Erythroblast (primary cell): ENCODE measurements at regions not wholly inside any gene's neighbourhood (a gene's known extent, or its start where the extent isn't known, plus 50 kb on each side); places are given as distances from the start of the nearest gene placed in this dataset.

Experiments
- GATA1 ChIP-seq: IDR thresholded peaks from 2 replicates; pipeline ENCODE4 v1.6.1; 2011; ENCODE audit warnings: low read depth, mild to moderate bottlenecking, control low read depth, low read length, moderate library complexity
- POLR2A ChIP-seq: IDR thresholded peaks from 2 replicates; pipeline ENCODE4 v1.6.1; 2011; ENCODE audit warnings: mild to moderate bottlenecking, low read length

DNA sequence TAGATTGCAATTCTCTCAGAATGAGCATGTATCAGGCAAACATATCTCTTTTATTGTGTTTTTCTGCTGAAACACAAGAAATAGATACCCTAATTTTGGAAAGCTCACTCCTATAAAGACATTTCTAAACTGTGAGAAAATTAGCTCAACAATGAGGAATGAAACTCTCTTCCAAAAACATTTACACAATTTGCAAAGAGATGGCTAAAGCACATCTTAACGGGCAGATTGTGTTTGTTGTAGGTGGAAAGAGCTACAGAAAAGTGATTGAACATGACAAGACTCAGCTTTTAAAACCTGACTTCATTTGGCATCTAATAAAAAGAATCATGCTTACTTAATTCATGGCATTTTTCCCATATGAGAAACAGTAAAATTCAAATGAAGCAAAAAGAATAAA, 175.0 kb upstream of the SLC39A10 start:
- TF ChIP-seq POLR2A (no peak), GATA1 (no peak)
